ENCODE measurements at regions not wholly inside any gene's neighbourhood (a gene's known extent, or its start where the extent isn't known, plus 50 kb on each side); places are given as distances from the start of the nearest gene placed in this dataset.

GRCh38 chr6:115219645-115220044 lies 841.0 kb downstream of the FRK start:
- TF ChIP-seq CTCF (IDR thresholded peaks at IDR 0.05) (no peak), POLR2AphosphoS5 (IDR thresholded peaks at IDR 0.05; ENCODE audit: low read depth, low read length) (no peak), SIN3A (IDR thresholded peaks at IDR 0.05; ENCODE audit: borderline replicate concordance, insufficient read depth, low read depth, low read length) (no peak), REST (IDR thresholded peaks at IDR 0.05; ENCODE audit: insufficient read depth in 1 of 2, low read depth in 2 of 2, low read length in 1 of 2) (no peak), TCF7L2 (IDR thresholded peaks at IDR 0.05; ENCODE audit: low read depth, low read length) (no peak)
